HG03095 (cell line): ENCODE measurements at regions not wholly inside any gene's neighbourhood (a gene's known extent, or its start where the extent isn't known, plus 50 kb on each side); places are given as distances from the start of the nearest gene placed in this dataset.

ENCODE experiments used
- ATAC-seq: cut with Tn5 transposase; IDR thresholded peaks from one replicate; pipeline ENCODE4 v1.9.1; 2021; ENCODE audit warnings: moderate library complexity; ENCODE audit not compliant: unreplicated experiment

DNA sequence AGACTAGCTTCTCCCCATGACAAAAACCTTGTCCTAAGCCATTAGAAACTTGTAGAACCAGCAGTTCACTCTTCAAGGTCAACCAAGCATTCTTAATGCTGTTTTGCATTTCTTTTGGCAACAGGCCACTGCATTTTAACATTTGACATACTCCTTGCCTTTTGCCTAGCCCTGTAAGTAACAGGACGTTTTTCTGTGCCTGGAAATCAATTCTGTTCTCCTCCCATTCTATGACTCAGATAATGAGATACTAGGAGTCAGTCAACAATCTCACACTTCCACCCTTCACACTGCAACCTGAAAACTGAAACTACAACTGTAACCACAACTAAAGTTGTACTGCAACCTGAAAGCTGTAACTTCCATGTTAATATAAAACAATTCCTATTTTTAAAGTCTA lies 268.7 kb downstream of the MZT1 start:
- no peak for ATAC-seq

- no peak for ATAC-seq
These were observed 270.3 kb downstream of the MZT1 start for GRCh38 chr13:72457151-72457550.

GRCh38 chr13:72456486-72456885 lies 270.9 kb downstream of the MZT1 start:
- no peak for ATAC-seq

- no peak for ATAC-seq
These were observed 274.3 kb downstream of the MZT1 start for GRCh38 chr13:72453161-72453560.

DNA sequence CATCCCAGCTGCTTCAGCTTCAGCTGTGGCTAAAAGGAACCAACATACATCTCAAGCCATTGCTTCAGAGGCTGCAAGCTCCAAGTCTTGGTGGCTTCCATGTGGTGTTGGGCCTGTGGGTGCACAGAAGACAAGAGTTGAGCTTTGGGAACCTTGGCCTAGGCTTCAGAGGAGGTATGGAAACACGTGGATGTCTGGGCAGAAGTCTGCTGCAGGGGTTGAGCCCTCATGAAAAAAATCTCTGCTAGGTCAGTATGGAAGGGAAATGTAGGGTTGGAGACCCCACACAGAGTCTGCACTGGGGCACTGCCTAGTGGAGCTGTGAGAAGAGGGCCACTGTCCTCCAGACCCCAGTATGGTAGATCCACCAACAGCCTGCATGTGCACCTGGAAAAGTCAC lies 279.3 kb downstream of the MZT1 start:
- no peak for ATAC-seq

GRCh38 chr13:72444999-72445398 lies 282.4 kb downstream of the MZT1 start:
- ATAC-seq: no peak

- ATAC-seq: no peak
These were observed 290.0 kb downstream of the MZT1 start for GRCh38 chr13:72437458-72437857.

- no peak for ATAC-seq
These were observed 292.2 kb downstream of the MZT1 start for GRCh38 chr13:72435251-72435650.

- ATAC-seq: no peak
These were observed 295.3 kb downstream of the MZT1 start for GRCh38 chr13:72431981-72432682.

GRCh38 chr13:72430923-72431322 lies 296.5 kb downstream of the MZT1 start:
- ATAC-seq: no peak

DNA sequence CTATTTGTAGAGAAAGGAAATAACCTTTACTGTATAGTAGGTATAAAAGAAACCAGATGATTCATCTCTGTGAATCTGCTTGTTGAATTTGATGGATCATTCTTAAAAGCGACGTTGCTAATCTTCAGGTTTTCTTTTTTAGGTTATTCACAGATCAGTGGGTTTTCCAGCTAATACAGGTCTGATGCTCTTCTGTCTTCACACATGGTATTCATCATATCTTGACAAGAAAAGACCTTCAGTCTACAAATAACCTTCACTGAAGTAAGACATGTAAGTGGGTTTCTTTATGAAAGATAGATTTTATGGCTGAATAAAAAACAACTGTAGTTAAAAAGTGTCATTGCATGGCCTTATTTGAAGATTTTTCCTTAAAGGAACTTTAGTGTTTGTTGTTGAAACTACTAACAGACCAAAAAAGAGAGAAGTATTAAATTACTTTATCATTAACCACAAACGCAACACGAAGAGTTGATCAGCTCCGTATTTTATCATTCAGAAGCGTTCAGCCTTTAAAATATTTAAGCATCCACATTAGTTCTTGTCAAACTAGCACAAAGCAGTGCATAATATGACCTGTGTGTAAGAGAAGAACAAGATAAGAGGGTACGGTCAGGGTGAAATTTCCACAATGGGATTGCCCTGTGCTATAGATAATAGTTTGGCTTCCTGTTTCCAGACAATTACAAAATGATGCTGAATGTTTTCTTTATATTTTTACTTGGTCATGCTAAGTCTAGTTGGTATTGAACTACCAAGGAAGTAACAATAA lies 299.5 kb downstream of the MZT1 start:
- no peak for ATAC-seq

GRCh38 chr13:72424059-72424458 lies 303.4 kb downstream of the MZT1 start:
- ATAC-seq: no peak

DNA sequence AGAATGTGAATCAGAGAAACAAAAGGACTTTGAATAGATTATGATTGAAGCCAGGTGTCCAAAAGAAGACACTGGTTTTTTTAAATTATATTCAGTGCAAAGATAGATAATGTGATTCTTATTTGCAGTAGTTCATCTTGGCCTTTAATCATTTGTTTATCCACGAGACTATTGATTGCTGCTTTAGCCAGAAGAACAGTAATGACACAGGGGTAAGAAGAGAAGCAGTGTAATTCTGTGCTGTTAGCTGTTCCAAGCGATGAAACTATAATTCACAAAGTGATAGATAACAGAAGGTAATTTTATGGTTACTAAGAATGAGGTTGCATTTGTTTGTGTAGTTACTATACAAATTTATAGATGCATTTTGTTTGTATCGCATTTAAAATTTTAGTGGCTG lies 311.6 kb downstream of the MZT1 start:
- ATAC-seq: no peak

- ATAC-seq: no peak
These were observed 314.9 kb downstream of the MZT1 start for GRCh38 chr13:72412481-72412880.

- no peak for ATAC-seq
These were observed 322.0 kb downstream of the MZT1 start for GRCh38 chr13:72405441-72405840.

DNA sequence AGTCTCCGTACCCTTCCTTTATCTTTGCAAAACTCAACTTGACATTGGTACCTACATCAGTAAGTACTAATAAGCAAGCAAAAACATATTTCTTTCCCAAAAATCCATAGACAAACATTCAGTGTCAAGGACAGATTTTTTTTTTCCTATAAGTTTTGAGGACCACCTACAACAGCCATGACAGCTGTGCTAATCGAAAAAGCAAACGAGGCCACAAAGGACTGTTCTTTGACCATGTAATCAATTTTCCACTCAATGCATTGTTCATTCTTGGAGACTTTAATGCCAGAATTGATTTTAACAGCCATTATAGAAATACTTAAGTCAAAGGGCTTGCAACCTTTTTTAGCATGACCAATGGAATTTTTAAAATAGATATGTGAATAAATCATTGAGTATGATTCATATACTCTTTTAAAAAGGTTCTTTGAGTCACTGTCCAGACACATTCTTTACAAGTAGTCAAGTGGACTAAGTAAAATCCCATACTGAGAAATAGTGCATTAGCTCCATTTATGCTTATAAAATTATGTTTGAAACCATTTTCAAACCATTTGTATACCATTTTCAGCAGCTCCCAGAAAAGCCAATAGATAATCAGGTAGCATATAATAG lies 323.9 kb downstream of the MZT1 start:
- ATAC-seq: no peak

- ATAC-seq: no peak
These were observed 326.6 kb downstream of the MZT1 start for GRCh38 chr13:72400856-72401255.

DNA sequence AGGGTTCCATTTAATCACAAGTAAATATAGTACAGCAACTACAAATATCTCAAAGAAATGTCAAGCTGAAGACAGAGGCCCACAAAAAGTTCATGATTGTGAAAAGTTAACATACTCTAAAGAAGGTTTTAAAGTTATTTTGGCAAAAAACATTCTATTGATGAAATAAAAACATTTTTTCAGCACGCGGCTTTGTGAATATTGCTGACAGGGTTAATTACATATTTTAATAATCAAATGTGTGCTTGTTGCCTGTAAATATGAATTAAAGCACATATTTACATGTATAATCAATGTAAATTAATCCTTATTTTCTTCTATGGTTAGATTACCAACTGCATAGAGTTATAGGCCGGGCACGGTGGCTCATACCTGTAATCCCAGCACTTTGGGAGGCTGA lies 328.1 kb downstream of the MZT1 start:
- no peak for ATAC-seq

- no peak for ATAC-seq
These were observed 330.2 kb downstream of the MZT1 start for GRCh38 chr13:72397265-72397664.

- no peak for ATAC-seq
These were observed 336.5 kb downstream of the MZT1 start for GRCh38 chr13:72390909-72391308.

DNA sequence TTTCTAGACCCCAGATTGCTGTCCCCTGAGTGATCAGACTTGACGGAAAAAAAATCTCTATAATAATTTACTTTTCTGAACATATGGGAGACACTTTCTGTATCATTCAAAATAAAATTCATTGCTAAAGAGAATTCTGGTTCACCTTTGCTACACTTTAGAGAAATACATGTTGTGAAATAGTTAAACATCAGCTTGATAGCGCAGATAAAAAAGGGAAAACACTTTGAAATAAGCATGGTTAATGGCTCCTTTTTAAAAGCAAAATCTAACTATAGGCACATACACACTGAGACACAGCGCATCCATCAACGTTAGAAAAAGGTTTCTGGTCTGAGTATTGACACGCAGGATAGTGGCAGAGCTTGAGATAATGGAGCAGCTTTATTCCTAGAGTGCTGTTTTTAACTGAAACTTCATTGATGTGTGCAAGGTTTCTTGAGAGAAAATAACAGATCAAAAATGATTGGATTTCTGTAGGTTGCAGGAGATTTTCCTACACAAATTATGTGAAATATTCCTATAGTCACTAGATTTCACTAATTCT lies 341.2 kb downstream of the MZT1 start:
- no peak for ATAC-seq

GRCh38 chr13:72384879-72385278 lies 342.6 kb downstream of the MZT1 start:
- ATAC-seq: no peak
